Activated CD4-positive, alpha-beta T cell treated with anti-CD3 and anti-CD28 coated beads for 1 hour (primary cell): ENCODE measurements at regions not wholly inside any gene's neighbourhood (a gene's known extent, or its start where the extent isn't known, plus 50 kb on each side); places are given as distances from the start of the nearest gene placed in this dataset.

Experiments
- DNase-seq: peaks from one replicate; pipeline ENCODE4 v3.0.0-alpha.2; 2020

GRCh38 chr6:145475794-145476396 lies 259.4 kb downstream of the EPM2A start:
- no peak for DNase-seq

DNA sequence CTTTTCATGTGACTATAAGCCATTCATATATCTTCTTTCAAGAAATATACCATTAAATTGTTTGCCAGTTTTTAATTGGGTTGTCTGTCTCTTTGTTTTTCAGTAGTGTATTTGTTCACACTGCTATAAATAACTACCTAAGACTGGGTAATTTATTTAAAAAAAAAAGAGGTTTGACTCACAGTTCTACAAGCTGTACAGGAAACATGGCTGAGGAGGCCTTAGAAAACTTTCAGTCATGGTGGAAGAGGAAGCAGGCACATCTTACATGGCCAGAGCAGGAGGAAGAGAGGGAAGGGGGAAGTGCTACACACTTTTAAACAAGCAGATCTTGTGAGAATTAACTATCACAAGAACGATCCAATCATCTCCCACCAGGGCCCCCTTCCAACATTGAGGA lies 255.3 kb downstream of the EPM2A start:
- no peak for DNase-seq

- DNase-seq = no peak
These were observed 251.9 kb downstream of the EPM2A start for GRCh38 chr6:145483191-145483996.

DNA sequence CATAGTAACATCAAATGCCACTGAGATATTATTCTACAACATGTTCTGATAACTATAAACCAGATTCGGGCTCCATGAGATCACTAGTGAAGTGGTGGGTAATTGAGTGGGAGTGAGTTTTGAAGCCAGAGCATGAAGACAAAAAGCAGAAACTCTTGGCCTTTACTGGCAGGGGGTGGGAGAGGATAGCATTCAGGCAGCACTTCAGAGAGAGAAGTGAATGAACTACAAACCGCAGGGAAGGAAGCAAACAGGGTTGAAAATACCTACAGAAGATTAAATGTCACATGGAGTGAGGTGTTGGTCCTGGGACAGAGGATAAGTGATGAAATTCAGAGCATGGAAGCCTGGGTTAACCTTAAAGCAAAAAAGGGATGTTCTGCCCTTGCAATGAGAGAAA lies 250.0 kb downstream of the EPM2A start:
- DNase-seq = no peak

DNA sequence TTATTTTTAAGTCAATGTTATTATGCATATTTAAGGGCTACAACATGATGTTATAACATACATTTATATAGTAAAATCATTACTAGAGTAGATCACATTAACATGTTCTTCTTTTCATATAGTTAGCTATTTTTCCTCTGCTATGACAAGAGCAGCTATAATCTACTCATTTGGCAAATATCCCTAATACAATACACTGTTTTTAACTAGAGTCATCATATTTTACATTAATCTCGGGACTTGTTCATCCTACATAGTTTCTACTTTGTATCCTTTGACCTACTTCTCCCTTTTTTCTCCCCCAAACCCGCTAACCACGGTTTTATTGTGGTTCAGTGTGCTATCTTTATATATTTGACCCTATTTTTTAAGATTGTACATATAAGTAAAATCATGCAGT lies 249.0 kb downstream of the EPM2A start:
- no peak for DNase-seq

GRCh38 chr6:145489583-145489982 lies 245.7 kb downstream of the EPM2A start:
- DNase-seq = no peak

DNA sequence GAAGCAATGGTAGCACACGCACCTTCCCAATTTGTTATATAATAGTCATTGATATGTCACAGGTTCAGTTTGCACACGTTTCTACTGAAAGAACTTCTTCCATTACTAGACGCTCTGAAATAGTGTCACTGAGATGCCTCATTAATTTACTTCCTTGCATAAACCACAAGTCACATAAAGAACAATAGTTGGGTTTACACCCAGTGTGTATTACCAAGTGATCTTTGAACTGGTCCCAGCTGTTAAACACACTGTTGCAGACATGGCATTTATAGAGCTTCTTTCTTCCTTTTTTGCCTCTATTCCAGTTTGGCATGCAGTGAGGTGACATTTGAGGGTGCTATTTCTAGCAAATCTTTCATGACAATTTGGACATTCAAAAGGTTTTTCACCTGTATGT lies 245.3 kb downstream of the EPM2A start:
- no peak for DNase-seq

DNA sequence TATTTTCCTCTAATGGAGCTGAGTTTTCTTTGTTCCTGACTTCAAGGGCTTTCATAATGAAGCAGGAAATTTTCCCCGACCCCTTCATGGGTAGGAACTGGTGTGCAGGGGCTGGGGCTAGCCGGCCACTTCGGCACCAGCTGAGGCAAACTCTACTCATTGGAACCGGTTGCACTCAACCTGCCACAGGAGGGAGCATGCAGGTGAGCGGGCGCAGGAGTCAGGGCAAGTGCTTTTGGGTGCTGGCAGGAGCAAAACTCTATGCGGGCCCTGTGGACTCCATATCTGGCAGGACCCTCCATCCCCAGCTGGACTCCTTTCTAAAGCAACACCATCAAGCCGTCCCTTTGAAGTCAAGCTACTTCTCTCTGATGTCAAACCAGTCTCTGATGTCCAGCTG lies 244.2 kb downstream of the EPM2A start:
- DNase-seq = no peak

- DNase-seq = no peak
These were observed 238.3 kb downstream of the EPM2A start for GRCh38 chr6:145497006-145497405.

- no peak for DNase-seq
These were observed 236.9 kb downstream of the EPM2A start for GRCh38 chr6:145498425-145498824.

- no peak for DNase-seq
These were observed 232.9 kb downstream of the EPM2A start for GRCh38 chr6:145502416-145502815.

- no peak for DNase-seq
These were observed 229.2 kb downstream of the EPM2A start for GRCh38 chr6:145506136-145506535.

GRCh38 chr6:145506565-145506964 lies 228.8 kb downstream of the EPM2A start:
- DNase-seq = no peak

DNA sequence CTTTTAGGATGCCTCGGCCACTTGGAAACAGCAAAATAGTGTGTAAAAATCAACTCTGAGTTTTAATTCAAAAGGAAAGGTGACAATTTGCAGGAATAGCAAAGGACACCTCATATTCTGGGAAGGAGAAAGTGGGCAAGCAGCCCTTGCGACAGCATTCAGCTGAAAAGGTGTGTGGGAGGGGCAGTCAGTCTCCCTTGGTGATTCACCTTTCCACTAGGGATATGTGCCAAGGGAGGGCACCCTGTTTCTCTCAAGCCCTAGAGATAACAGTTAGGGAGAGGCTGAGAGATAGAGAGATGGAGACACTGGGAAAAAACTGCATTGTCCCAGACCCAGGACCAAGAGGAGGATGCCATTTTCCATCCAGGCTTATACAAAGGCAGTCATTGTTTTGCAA lies 228.1 kb downstream of the EPM2A start:
- no peak for DNase-seq

GRCh38 chr6:145508107-145508506 lies 227.2 kb downstream of the EPM2A start:
- DNase-seq = no peak

GRCh38 chr6:145517492-145517891 lies 217.8 kb downstream of the EPM2A start:
- DNase-seq = no peak

GRCh38 chr6:145525038-145525437 lies 210.3 kb downstream of the EPM2A start:
- no peak for DNase-seq

DNA sequence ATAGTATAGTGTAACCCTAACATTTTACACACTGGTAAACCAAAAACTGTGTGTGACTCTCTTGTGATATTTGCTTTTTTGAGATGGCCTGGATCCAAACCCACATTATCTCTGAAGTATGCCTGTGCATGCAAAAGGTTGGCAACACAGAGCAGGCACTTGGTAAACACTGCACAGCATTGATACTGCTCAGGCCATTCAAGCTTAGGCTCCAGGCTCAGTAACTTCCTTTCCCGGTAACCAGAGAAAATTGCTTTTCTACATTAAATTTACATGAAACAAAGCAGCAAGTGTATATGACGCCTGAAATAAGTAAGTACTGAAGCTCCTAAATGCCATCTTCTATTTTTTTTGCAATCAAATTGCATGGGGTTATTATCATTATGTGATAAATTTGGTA lies 205.7 kb downstream of the EPM2A start:
- no peak for DNase-seq

GRCh38 chr6:145530454-145530853 lies 204.9 kb downstream of the EPM2A start:
- DNase-seq = no peak

DNA sequence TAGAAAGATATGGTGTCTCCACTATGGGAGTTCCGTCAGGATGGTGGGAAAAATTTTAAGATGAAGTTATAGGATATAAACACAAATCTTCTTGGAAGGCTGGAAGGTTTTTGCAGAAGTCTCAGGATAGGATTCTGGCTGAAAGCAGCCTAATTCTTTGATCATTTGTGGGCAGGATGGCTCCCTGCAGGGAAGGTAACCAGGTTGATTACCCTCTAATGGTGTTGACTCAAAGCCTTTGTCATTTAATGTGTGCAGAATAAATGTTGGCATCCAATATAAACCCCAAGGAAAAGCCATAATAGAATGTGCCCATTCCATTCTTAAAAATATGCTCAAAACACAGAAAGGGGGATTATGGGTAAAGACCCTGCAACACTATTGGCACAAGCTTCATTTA lies 204.3 kb downstream of the EPM2A start:
- DNase-seq = no peak

DNA sequence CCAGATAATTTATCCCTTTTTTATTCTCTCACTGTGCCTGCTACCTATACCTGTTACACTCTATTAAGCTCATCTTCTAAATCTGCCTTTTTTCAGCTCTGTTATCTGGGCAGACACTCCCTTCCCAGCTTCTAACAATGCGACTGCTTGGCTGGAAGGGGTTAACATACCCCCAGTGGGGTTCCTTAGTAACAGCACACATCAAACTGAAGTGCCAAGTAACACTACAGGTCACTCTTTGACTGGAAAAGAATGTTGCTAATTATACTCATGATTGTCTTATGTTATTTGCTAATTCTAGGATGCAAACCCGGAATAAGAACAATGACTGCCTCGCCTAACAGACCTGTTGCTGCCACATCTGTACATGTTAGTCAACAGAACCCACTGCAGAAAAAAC lies 203.5 kb downstream of the EPM2A start:
- no peak for DNase-seq

GRCh38 chr6:145532361-145532760 lies 203.0 kb downstream of the EPM2A start:
- DNase-seq = no peak

DNA sequence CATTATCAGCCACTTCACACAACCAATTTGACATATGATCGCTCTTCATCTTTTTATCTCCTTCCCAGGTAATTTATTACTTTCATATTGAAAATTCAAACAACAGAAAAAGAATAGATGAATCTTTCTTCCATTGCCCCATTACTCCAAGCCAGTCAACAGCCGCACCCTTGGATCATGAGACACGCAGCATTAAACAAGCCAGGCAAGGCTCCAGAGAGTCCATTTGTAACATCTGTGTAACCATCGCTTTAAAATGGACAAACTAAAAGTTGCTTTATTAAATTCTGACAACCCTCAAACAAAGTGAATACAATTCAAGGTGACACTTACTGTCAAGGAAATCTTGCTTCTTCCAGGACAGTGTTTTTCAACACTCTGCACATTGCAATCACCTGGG lies 200.3 kb downstream of the EPM2A start:
- DNase-seq = no peak

- DNase-seq = no peak
These were observed 196.3 kb downstream of the EPM2A start for GRCh38 chr6:145538989-145539388.

- no peak for DNase-seq
These were observed 195.5 kb downstream of the EPM2A start for GRCh38 chr6:145539831-145540230.
